ENCODE measurements at regions not wholly inside any gene's neighbourhood (a gene's known extent, or its start where the extent isn't known, plus 50 kb on each side); places are given as distances from the start of the nearest gene placed in this dataset.
"Not testable (repeated sequence)": the region's sequence is repeated elsewhere in the genome, so short reads cannot be mapped to it uniquely, and the experiment has no call there.

GRCh38 chr20:48490961-48491831 lies 336.6 kb downstream of the PREX1 start:
- no peak for TF ChIP-seq CTCF (IDR thresholded peaks at IDR 0.05; ENCODE audit: low read depth, low read length, poor library complexity, severe bottlenecking)
- TF ChIP-seq EZH2phosphoT487 (IDR thresholded peaks at IDR 0.05; ENCODE audit: borderline replicate concordance, low read length), result no peak
- Histone ChIP-seq H3K36me3 (ENCODE audit: control insufficient read depth, low read length) (no peaks in the 10 kb centered on the region), H3K27ac (ENCODE audit: low read depth, low read length) (no peak overlapping the region), H3K27me3 (ENCODE audit: control insufficient read depth, low read length) (peaks cover 21% of the 10 kb centered on the region), H3F3A (ENCODE audit: control insufficient read depth, insufficient read depth) (no peaks in the 10 kb centered on the region), H3K4me3 (ENCODE audit: low read length) (no peak overlapping the region), H3K9me3 (ENCODE audit: control insufficient read depth, insufficient read depth, low read length) (no peaks in the 10 kb centered on the region), H3K9me2 (replicated peaks; ENCODE audit: control insufficient read depth, low read length) (no peaks in the 10 kb centered on the region), H3K79me2 (ENCODE audit: control insufficient read depth, low read length) (no peaks in the 10 kb centered on the region), H3K4me2 (ENCODE audit: low read length) (no peak overlapping the region), H3K4me1 (ENCODE audit: control insufficient read depth, low read length) (no peaks in the 10 kb centered on the region), H4K20me1 (ENCODE audit: control insufficient read depth, insufficient read depth, low read depth, low read length) (no peaks in the 10 kb centered on the region)

GRCh38 chr20:48490341-48490740 lies 337.5 kb downstream of the PREX1 start:
- peaks cover 21% of the 10 kb centered on the region for H3K27me3 ChIP-seq (ENCODE audit: control insufficient read depth, low read length)
- not testable (repeated sequence) for H3K4me1 ChIP-seq (ENCODE audit: control insufficient read depth, low read length); H3K4me3 ChIP-seq (ENCODE audit: low read length); H3K79me2 ChIP-seq (ENCODE audit: control insufficient read depth, low read length); H3K36me3 ChIP-seq (ENCODE audit: control insufficient read depth, low read length); H3K9me3 ChIP-seq (ENCODE audit: control insufficient read depth, insufficient read depth, low read length); H3F3A ChIP-seq (ENCODE audit: control insufficient read depth, insufficient read depth); H3K27ac ChIP-seq (ENCODE audit: low read depth, low read length); H3K9me2 ChIP-seq (replicated peaks; ENCODE audit: control insufficient read depth, low read length); H4K20me1 ChIP-seq (ENCODE audit: control insufficient read depth, insufficient read depth, low read depth, low read length); H3K4me2 ChIP-seq (ENCODE audit: low read length)

- H3K27me3 ChIP-seq (ENCODE audit: control insufficient read depth, low read length), result peaks cover 21% of the 10 kb centered on the region
- no peak overlapping the region for H3K4me2 ChIP-seq (ENCODE audit: low read length)
- H3F3A ChIP-seq (ENCODE audit: control insufficient read depth, insufficient read depth), result no peaks in the 10 kb centered on the region
- no peaks in the 10 kb centered on the region for H3K9me2 ChIP-seq (replicated peaks; ENCODE audit: control insufficient read depth, low read length)
- no peak overlapping the region for H3K4me3 ChIP-seq (ENCODE audit: low read length)
- H4K20me1 ChIP-seq (ENCODE audit: control insufficient read depth, insufficient read depth, low read depth, low read length), result no peaks in the 10 kb centered on the region
- no peaks in the 10 kb centered on the region for H3K79me2 ChIP-seq (ENCODE audit: control insufficient read depth, low read length)
- H3K4me1 ChIP-seq (ENCODE audit: control insufficient read depth, low read length), result no peaks in the 10 kb centered on the region
- TF ChIP-seq CTCF (IDR thresholded peaks at IDR 0.05; ENCODE audit: low read depth, low read length, poor library complexity, severe bottlenecking) (no peak), EZH2phosphoT487 (IDR thresholded peaks at IDR 0.05; ENCODE audit: borderline replicate concordance, low read length) (no peak)
- H3K9me3 ChIP-seq (ENCODE audit: control insufficient read depth, insufficient read depth, low read length), result no peaks in the 10 kb centered on the region
- no peak overlapping the region for H3K27ac ChIP-seq (ENCODE audit: low read depth, low read length)
- H3K36me3 ChIP-seq (ENCODE audit: control insufficient read depth, low read length), result no peaks in the 10 kb centered on the region
Observed at GRCh38 chr20:48489656-48490055, 338.1 kb downstream of the PREX1 start.

DNA sequence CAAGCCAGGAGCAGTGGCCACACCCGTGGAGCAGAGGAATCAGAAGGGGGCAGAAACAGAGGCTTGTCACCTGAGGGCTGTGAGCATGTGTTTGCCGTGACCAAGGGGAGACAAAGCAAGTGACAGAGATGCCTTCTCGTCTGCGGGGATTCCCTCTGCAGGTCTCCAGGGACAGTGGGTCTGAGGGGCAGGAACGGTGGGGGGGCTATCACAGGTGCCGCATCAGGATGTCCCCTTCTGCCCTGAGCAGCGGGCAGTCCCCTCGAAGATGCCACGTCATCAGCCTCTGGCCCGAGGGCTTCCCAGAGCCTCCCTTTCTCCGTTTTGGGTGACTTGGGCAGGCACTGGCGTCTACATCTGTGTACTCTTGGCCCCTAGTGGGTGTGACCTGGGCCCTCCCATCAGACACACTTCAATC lies 338.7 kb downstream of the PREX1 start:
- peaks cover 21% of the 10 kb centered on the region for H3K27me3 ChIP-seq (ENCODE audit: control insufficient read depth, low read length)
- H3K4me2 ChIP-seq (ENCODE audit: low read length), result no peak overlapping the region
- no peak overlapping the region for H3K27ac ChIP-seq (ENCODE audit: low read depth, low read length)
- H3K9me3 ChIP-seq (ENCODE audit: control insufficient read depth, insufficient read depth, low read length), result no peaks in the 10 kb centered on the region
- TF ChIP-seq EZH2phosphoT487 (IDR thresholded peaks at IDR 0.05; ENCODE audit: borderline replicate concordance, low read length), result no peak
- no peak for TF ChIP-seq CTCF (IDR thresholded peaks at IDR 0.05; ENCODE audit: low read depth, low read length, poor library complexity, severe bottlenecking)
- H4K20me1 ChIP-seq (ENCODE audit: control insufficient read depth, insufficient read depth, low read depth, low read length), result no peaks in the 10 kb centered on the region
- no peaks in the 10 kb centered on the region for H3K79me2 ChIP-seq (ENCODE audit: control insufficient read depth, low read length)
- H3F3A ChIP-seq (ENCODE audit: control insufficient read depth, insufficient read depth), result no peaks in the 10 kb centered on the region
- H3K36me3 ChIP-seq (ENCODE audit: control insufficient read depth, low read length), result no peaks in the 10 kb centered on the region
- H3K4me1 ChIP-seq (ENCODE audit: control insufficient read depth, low read length), result no peaks in the 10 kb centered on the region
- no peaks in the 10 kb centered on the region for H3K9me2 ChIP-seq (replicated peaks; ENCODE audit: control insufficient read depth, low read length)
- no peak overlapping the region for H3K4me3 ChIP-seq (ENCODE audit: low read length)

GRCh38 chr20:48488334-48489034 lies 339.3 kb downstream of the PREX1 start:
- not testable (repeated sequence) for H3K27ac ChIP-seq (ENCODE audit: low read depth, low read length); H3F3A ChIP-seq (ENCODE audit: control insufficient read depth, insufficient read depth); H3K9me2 ChIP-seq (replicated peaks; ENCODE audit: control insufficient read depth, low read length); H3K4me3 ChIP-seq (ENCODE audit: low read length); H3K36me3 ChIP-seq (ENCODE audit: control insufficient read depth, low read length); H3K9me3 ChIP-seq (ENCODE audit: control insufficient read depth, insufficient read depth, low read length); H4K20me1 ChIP-seq (ENCODE audit: control insufficient read depth, insufficient read depth, low read depth, low read length); H3K4me2 ChIP-seq (ENCODE audit: low read length); H3K79me2 ChIP-seq (ENCODE audit: control insufficient read depth, low read length); H3K4me1 ChIP-seq (ENCODE audit: control insufficient read depth, low read length)
- H3K27me3 ChIP-seq (ENCODE audit: control insufficient read depth, low read length), result peaks cover 21% of the 10 kb centered on the region
